RCC 7860 (cell line): ENCODE measurements at regions not wholly inside any gene's neighbourhood (a gene's known extent, or its start where the extent isn't known, plus 50 kb on each side); places are given as distances from the start of the nearest gene placed in this dataset.

ENCODE experiments used
- DNase-seq: peaks from one replicate; pipeline ENCODE4 v3.0.0-alpha.2; 2015; ENCODE audit warnings: low spot score
- FAIRE-seq: peaks from 2 replicates; lab custom pipeline; 2012; peaks lifted over from hg19 to GRCh38; lab: Jason Lieb, UNC

DNA sequence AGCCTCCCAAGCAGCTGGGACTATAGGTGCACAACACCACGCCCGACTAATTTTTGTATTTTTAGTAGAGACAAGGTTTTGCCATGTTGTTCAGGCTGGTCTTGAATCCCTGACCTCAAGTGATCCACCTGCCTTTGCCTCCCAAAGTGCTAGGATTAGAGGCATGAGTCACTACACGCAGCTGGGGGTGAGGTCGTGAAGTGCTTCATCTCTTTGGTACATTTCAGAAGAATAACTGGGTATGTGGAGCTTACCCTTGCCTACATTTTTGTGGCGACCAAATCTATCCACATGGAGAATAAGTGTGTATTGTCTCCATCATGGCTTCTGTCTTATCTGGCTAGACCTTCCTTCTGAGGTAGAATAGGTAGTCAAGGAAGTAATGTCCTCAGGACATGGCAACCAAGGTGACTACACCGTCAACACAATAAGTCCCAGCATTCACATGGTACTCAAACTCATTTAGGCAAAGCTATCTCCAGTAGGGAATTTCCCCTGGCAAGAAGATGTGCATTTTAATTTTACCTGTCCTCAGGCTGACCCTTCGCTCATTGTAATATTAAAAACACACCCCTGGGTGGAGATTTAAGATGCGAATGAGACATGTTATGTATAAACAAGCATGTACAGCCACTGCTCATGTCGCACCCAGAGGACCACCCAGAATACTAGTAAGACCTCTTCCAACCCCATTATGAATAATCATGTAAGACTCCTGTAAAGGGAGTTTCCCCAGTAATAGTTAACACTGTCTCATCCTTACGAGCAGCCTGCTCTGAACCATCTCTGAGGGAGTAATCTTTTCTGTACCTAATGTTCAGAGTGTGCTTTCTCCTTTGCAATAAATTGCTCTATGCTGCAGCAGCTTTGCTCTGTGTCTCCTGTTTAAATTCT, 1173.2 kb downstream of the TAF11L14 start:
- FAIRE-seq, result no peak

GRCh38 chr5:18811661-18812060, 1176.3 kb downstream of the CDH18 start:
- no peak for DNase-seq
- FAIRE-seq, result no peak

More for the DNA sequence above, 1173.2 kb downstream of the TAF11L14 start:
- no peak for DNase-seq

- DNase-seq, result no peak
- no peak for FAIRE-seq
Observed at GRCh38 chr5:18828351-18828750, 1159.6 kb downstream of the CDH18 start.

GRCh38 chr5:18829539-18829938, 1158.5 kb downstream of the CDH18 start:
- no peak for FAIRE-seq
- no peak for DNase-seq

DNA sequence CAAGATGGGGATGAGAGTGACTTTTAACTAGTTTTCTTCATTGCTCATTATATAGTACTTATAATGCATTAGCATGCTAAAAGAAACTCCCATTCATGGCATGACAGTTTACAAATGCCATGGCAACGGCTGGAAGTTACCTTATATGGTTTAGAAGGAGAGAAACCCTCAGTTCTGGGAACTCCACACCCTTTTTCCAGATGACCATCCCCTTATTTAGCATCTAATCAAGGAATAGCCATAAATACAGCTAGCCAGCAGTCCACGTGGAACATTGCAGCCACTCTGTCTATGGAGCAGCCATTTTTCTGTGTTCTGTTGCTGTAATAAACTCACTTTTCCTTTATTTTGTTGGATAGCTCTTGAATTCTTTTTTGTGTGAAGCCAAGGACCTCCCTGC, 1137.8 kb downstream of the CDH18 start:
- FAIRE-seq (no peak), DNase-seq (no peak)

GRCh38 chr5:18872978-18873377, 1115.0 kb downstream of the CDH18 start:
- no peak for FAIRE-seq
- no peak for DNase-seq

- DNase-seq (no peak), FAIRE-seq (peak; percentile 66)
Observed at GRCh38 chr5:18876565-18876964, 1111.4 kb downstream of the CDH18 start.

- DNase-seq (no peak), FAIRE-seq (no peak)
Observed at GRCh38 chr5:18881615-18882014, 1106.4 kb downstream of the CDH18 start.

DNA sequence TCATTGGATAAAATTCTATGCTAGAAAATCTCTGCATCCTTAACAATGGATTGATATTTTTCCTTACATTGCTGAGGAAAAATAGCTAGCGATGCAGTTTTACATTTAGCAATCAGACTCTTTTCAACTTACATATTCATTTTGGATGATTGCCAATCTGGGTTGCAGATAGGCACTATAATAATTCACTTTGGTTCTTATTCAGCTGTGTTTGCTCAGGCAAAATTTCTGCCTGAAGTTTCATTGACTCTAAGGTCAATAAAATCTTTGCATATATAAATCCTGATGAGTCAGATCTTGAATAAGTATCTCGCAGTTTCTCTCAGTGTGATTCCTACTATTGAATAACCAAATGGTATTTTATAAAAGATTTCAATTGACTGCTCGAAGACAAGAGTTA, 1105.8 kb downstream of the CDH18 start:
- DNase-seq (no peak), FAIRE-seq (no peak)

DNA sequence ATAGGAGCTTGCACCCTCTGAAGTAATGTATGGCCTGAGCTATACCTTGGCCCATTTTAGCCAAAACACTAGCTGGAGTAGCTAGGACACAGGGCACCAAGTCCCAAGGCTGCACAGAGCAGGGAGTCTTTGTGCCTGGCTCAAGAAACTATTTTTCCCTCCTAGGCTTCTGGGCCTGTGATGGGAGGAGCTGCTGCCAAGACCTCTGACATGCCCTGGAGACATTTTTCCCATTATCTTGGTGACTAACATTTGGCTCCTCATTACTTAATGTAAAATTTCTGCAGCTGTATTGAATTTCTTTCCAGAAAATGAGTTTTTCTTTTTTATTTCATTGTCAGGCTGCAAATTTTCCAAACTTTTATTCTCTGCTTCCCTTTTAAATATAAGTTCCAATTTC, 1099.2 kb downstream of the CDH18 start:
- DNase-seq (no peak), FAIRE-seq (no peak)

DNA sequence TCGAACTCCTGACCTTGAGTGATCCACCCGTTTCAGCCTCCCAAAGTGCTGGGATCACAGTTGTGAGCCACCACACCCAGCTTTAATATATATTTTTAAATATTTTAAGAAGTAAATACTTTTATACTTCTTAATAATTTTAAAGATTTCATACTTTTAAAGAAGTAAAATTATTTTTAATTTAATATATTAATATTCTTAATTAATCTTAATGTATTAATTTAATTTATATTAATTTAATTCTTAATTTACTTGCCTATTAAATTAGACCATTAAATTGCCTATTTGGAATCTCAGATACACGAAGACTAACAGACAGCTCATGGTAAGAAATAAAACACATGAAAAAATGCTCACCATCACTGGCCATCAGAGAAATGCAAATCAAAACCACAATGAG, 1087.4 kb downstream of the CDH18 start:
- DNase-seq (no peak), FAIRE-seq (peak; percentile 81)

DNA sequence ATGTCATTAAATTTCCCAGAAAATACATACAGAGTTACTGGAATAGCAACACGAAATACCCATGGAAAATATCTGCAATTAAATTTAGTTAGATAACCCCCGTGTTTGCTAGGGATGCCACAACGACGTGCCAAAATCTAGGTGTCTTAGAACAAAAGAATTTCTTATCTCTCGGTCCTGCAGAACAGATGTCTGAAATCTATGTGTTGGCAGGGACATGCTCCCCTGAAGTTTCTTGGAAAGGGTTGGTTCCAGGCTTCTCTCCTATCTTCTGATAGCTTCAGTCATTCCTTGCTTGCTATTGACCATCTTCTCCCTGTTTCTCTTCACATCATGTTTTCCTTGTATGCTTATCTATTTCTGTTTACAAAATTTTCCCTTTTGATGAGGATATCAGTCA, 1067.0 kb downstream of the CDH18 start:
- FAIRE-seq (no peak), DNase-seq (no peak)

DNA sequence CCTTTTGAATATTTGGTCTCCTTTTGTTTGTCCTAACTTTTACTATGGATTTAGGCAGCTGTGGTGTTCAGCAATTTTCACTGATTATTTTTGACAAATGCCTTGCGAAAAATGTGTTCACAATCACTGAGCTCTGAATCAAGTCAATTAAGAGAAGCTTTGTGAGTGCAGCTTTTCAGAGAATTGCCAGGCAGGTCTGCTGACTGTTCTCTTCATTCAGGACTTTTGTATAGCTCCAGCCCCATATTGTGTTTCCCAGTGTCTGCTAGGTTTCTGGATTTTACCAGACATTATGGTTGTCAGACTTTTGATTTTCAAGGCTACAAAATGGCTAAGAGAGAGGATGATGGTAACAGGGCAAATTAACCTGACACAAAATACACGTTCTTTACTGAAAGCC, 1055.9 kb downstream of the CDH18 start:
- DNase-seq (no peak), FAIRE-seq (no peak)

DNA sequence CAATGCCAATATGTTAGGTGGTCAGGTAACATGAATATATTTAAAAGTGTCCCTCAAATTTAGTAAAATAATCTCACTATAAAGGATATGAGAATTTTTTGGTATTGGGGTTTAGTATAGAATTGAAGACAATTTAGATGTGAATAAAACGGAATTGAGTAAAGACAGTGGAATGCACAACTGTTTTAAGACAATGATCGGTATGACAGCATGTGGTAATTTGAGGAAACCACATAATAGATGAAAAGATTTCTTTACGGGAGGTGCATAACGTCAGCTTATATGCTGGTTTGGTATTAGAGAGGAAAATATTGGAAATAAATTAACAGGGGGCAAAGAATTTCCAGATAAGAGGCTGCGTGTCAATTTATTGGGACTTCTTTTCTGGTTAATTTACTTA, 1043.2 kb downstream of the CDH18 start:
- DNase-seq (no peak), FAIRE-seq (no peak)

DNA sequence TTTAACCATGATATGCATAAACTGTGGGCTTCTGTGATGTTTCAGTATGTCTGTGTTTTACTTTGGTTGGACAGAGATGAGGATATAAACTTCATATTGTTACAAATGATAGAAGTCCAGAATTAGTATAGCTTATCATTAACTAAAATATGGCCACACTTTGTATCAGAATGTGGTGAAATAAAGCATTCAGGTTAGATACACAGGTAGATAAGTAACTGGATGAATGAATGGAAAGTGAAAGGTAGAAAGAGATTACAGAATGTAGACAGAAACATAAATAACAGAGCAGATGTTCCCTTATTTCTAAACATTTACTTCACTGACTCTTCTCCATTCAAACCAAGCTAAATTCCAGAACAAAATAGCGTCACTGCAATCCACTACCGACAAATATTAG, 1033.8 kb downstream of the CDH18 start:
- no peak for DNase-seq
- no peak for FAIRE-seq

DNA sequence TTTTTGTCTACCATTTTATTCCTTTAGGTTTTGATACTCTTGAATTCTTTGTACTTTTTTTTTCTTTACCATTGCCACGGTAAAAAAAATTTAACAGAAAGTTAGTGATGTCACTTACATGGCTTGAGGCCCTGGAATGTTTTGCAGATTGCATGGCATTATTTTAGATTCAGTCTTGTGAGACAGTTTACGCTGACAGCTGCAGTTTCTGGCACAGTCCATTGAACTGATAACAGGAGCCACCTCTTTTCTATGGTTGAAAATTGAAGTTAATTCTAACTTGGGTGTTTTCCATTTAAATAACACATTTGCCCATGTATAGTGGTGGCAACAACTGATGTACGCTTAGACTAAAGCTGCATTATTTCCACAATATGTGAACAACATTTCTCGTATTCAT, 1028.5 kb downstream of the CDH18 start:
- no peak for FAIRE-seq
- DNase-seq, result no peak

- DNase-seq (no peak), FAIRE-seq (no peak)
Observed at GRCh38 chr5:18961234-18961633, 1026.8 kb downstream of the CDH18 start.

- no peak for FAIRE-seq
- no peak for DNase-seq
Observed at GRCh38 chr5:18965893-18966292, 1022.1 kb downstream of the CDH18 start.

DNA sequence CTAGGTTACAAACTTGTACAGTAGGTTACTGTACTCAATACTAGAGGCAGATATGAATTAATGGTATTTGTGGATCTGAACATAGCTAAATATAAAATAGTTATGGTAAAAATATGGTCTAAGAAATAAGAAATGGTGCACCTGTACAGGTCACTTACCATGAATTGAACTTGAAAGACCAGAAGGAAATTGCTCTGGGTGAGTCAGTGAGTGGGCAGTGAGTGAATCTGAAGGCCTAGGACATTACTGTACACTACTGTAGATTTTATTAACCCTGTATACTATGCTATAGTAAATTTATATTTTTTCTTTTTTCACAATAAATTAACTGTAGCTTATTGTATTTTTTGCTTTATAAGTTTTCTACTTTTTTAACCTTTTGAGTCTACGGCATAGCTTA, 1020.4 kb downstream of the CDH18 start:
- no peak for FAIRE-seq
- DNase-seq, result no peak

GRCh38 chr5:18968966-18969365, 1019.0 kb downstream of the CDH18 start:
- no peak for FAIRE-seq
- DNase-seq, result no peak

GRCh38 chr5:18970000-18970399, 1018.0 kb downstream of the CDH18 start:
- DNase-seq (no peak), FAIRE-seq (no peak)

DNA sequence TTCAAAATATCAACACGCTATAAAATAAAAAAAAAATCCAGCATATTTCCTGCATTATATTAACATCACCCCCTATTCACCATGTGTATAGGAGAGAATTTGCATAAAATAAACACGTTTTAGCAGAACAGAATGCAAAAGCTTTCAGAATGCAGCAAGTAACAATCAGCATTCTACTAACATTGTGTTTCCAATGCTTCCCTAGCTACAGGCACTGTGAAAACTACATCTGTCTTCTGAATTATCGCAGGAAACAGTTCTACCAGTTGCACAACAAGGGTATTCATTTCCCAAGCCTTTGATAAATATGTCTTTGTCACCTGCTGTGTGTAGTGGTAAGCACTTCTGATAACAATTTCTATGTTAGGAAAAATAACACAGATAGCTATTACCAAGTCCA, 1015.8 kb downstream of the CDH18 start:
- FAIRE-seq (no peak), DNase-seq (no peak)

DNA sequence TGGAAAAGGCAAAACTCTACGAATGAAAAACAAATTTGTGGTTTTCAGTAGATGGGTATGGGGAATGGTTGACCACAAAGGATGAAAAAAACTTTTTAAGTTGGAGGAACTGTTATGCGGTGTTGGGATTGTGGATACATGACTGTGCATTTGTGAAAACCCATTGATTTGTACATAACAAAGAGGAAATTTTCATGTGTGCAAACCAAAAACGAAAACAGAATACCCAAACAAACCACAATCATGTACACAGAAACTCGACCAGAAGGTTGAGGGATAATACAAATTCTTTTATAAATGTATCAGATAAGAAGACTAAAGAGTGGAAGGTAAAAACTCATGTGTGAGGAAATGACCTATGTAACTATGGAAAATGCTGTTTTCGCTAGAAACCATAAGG, 1012.4 kb downstream of the CDH18 start:
- FAIRE-seq, result no peak
- DNase-seq, result no peak
